ENCODE measurements at regions not wholly inside any gene's neighbourhood (a gene's known extent, or its start where the extent isn't known, plus 50 kb on each side); places are given as distances from the start of the nearest gene placed in this dataset.

GRCh38 chr2:228378233-228378632, 196.7 kb upstream of the SPHKAP start:
- TF ChIP-seq REST (IDR thresholded peaks at IDR 0.05; ENCODE audit: insufficient read depth in 1 of 2, low read depth in 2 of 2, low read length in 1 of 2), result no peak
- TF ChIP-seq CTCF (IDR thresholded peaks at IDR 0.05), result no peak
- TF ChIP-seq SIN3A (IDR thresholded peaks at IDR 0.05; ENCODE audit: borderline replicate concordance, insufficient read depth, low read depth, low read length), result no peak
- TF ChIP-seq POLR2AphosphoS5 (IDR thresholded peaks at IDR 0.05; ENCODE audit: low read depth, low read length), result no peak
- TF ChIP-seq TCF7L2 (IDR thresholded peaks at IDR 0.05; ENCODE audit: low read depth, low read length), result no peak

All from Panc1 (cell line).